Skeletal muscle tissue (tissue), 3 donors: ENCODE measurements at regions not wholly inside any gene's neighbourhood (a gene's known extent, or its start where the extent isn't known, plus 50 kb on each side); places are given as distances from the start of the nearest gene placed in this dataset.

Experiments
- H3K27ac ChIP-seq: one replicate; pipeline ENCODE4 v1.7.0; 2013; ENCODE audit warnings: mild to moderate bottlenecking, low read depth, low read length, inconsistent platforms
- H3K27me3 ChIP-seq, 3 donors: one replicate each; pipeline ENCODE4 v1.7.0; 2013; ENCODE audit warnings: low read length in 3 of 3; ENCODE audit not compliant: control insufficient read depth in 3 of 3, insufficient read depth in 3 of 3
- H3K36me3 ChIP-seq, 3 donors: one replicate each; pipeline ENCODE4 v1.7.0; 2013; ENCODE audit warnings: low read length in 3 of 3; ENCODE audit not compliant: control insufficient read depth in 3 of 3, insufficient read depth in 3 of 3
- H3K4me1 ChIP-seq, 3 donors: one replicate each; pipeline ENCODE4 v1.7.0; 2013; ENCODE audit warnings: low read length in 3 of 3, mild to moderate bottlenecking in 3 of 3; ENCODE audit not compliant: control insufficient read depth in 3 of 3, insufficient read depth in 3 of 3
- H3K4me3 ChIP-seq, 3 donors: one replicate each; pipeline ENCODE4 v1.7.0; 2013; ENCODE audit warnings: low read length in 3 of 3
- H3K9ac ChIP-seq, 3 donors: one replicate each; pipeline ENCODE4 v1.7.0; 2013; ENCODE audit warnings: low read length in 3 of 3, mild to moderate bottlenecking in 3 of 3, moderate library complexity in 2 of 3, low read depth in 1 of 3
- H3K9me3 ChIP-seq, 3 donors: one replicate each; pipeline ENCODE4 v1.7.0; 2013; ENCODE audit warnings: low read length in 3 of 3; ENCODE audit not compliant: control insufficient read depth in 3 of 3
- donor health status: Osteomylitis.

- Histone ChIP-seq H3K27ac (no peak overlapping the region), H3K27me3 (no peaks in the 10 kb centered on the region), H3K9me3 (no peaks in the 10 kb centered on the region), H3K36me3 (no peaks in the 10 kb centered on the region), H3K9ac (no peak overlapping the region), H3K4me1 (no peaks in the 10 kb centered on the region), H3K4me3 (no peak overlapping the region)
Observed at GRCh38 chr4:31104043-31104442, 383.9 kb downstream of the PCDH7 start.

- no peak overlapping the region for H3K27ac ChIP-seq
- no peak overlapping the region for H3K9ac ChIP-seq
- H3K36me3 ChIP-seq, result no peaks in the 10 kb centered on the region
- H3K9me3 ChIP-seq, result no peaks in the 10 kb centered on the region
- no peaks in the 10 kb centered on the region for H3K27me3 ChIP-seq
- no peak overlapping the region for H3K4me3 ChIP-seq
- no peaks in the 10 kb centered on the region for H3K4me1 ChIP-seq
Observed at GRCh38 chr4:31104577-31104976, 384.4 kb downstream of the PCDH7 start.

- Histone ChIP-seq H3K4me3 (no peak overlapping the region), H3K36me3 (no peaks in the 10 kb centered on the region), H3K27me3 (no peaks in the 10 kb centered on the region), H3K27ac (no peak overlapping the region), H3K9me3 (no peaks in the 10 kb centered on the region), H3K9ac (no peak overlapping the region), H3K4me1 (no peaks in the 10 kb centered on the region)
Observed at GRCh38 chr4:31106419-31106818, 386.2 kb downstream of the PCDH7 start.

GRCh38 chr4:31107362-31107761 is 387.2 kb downstream of the PCDH7 start:
- H3K27ac ChIP-seq, result no peak overlapping the region
- H3K4me3 ChIP-seq, result no peak overlapping the region
- no peaks in the 10 kb centered on the region for H3K4me1 ChIP-seq
- H3K9me3 ChIP-seq, result no peaks in the 10 kb centered on the region
- H3K27me3 ChIP-seq, result no peaks in the 10 kb centered on the region
- H3K36me3 ChIP-seq, result no peaks in the 10 kb centered on the region
- H3K9ac ChIP-seq, result no peak overlapping the region

GRCh38 chr4:31108762-31109161 is 388.6 kb downstream of the PCDH7 start:
- no peak overlapping the region for H3K9ac ChIP-seq
- no peaks in the 10 kb centered on the region for H3K9me3 ChIP-seq
- H3K27me3 ChIP-seq, result no peaks in the 10 kb centered on the region
- no peak overlapping the region for H3K4me3 ChIP-seq
- H3K36me3 ChIP-seq, result no peaks in the 10 kb centered on the region
- no peaks in the 10 kb centered on the region for H3K4me1 ChIP-seq
- H3K27ac ChIP-seq, result no peak overlapping the region

- Histone ChIP-seq H3K9ac (no peak overlapping the region), H3K36me3 (no peaks in the 10 kb centered on the region), H3K27ac (no peak overlapping the region), H3K9me3 (no peaks in the 10 kb centered on the region), H3K4me1 (no peaks in the 10 kb centered on the region), H3K4me3 (no peak overlapping the region), H3K27me3 (no peaks in the 10 kb centered on the region)
Observed at GRCh38 chr4:31111790-31112189, 391.6 kb downstream of the PCDH7 start.

- Histone ChIP-seq H3K4me3 (no peak overlapping the region), H3K36me3 (no peaks in the 10 kb centered on the region), H3K27me3 (no peaks in the 10 kb centered on the region), H3K9me3 (no peaks in the 10 kb centered on the region), H3K9ac (no peak overlapping the region), H3K4me1 (no peaks in the 10 kb centered on the region), H3K27ac (no peak overlapping the region)
Observed at GRCh38 chr4:31114816-31115215, 394.6 kb downstream of the PCDH7 start.

- Histone ChIP-seq H3K27ac (no peak overlapping the region), H3K4me3 (no peak overlapping the region), H3K27me3 (no peaks in the 10 kb centered on the region), H3K9ac (no peak overlapping the region), H3K9me3 (no peaks in the 10 kb centered on the region), H3K4me1 (no peaks in the 10 kb centered on the region), H3K36me3 (no peaks in the 10 kb centered on the region)
Observed at GRCh38 chr4:31124008-31124585, 403.9 kb downstream of the PCDH7 start.

GRCh38 chr4:31125061-31125460 is 404.9 kb downstream of the PCDH7 start:
- no peaks in the 10 kb centered on the region for H3K27me3 ChIP-seq
- H3K9ac ChIP-seq, result no peak overlapping the region
- H3K4me1 ChIP-seq, result no peaks in the 10 kb centered on the region
- no peaks in the 10 kb centered on the region for H3K9me3 ChIP-seq
- H3K36me3 ChIP-seq, result no peaks in the 10 kb centered on the region
- no peak overlapping the region for H3K4me3 ChIP-seq
- no peak overlapping the region for H3K27ac ChIP-seq

GRCh38 chr4:31125496-31125895 is 405.3 kb downstream of the PCDH7 start:
- Histone ChIP-seq H3K9me3 (no peaks in the 10 kb centered on the region), H3K4me1 (no peaks in the 10 kb centered on the region), H3K27ac (no peak overlapping the region), H3K4me3 (no peak overlapping the region), H3K36me3 (no peaks in the 10 kb centered on the region), H3K9ac (no peak overlapping the region), H3K27me3 (no peaks in the 10 kb centered on the region)
